Parathyroid adenoma (tissue), 2 donors: ENCODE measurements at regions not wholly inside any gene's neighbourhood (a gene's known extent, or its start where the extent isn't known, plus 50 kb on each side); places are given as distances from the start of the nearest gene placed in this dataset.

Experiments
- H2AFZ ChIP-seq: fragments of 300-600 bp; sonication (generic); one replicate; pipeline ENCODE4 v1.7.0; 2017; ENCODE audit warnings: antibody characterized with exemption, mild to moderate bottlenecking
- H3K27ac ChIP-seq: fragments of 300-600 bp; sonication (generic); one replicate; pipeline ENCODE4 v1.7.0; 2017
- H3K27me3 ChIP-seq: fragments of 300-600 bp; sonication (generic); one replicate; pipeline ENCODE4 v1.7.0; 2017; ENCODE audit warnings: low read length; ENCODE audit not compliant: control insufficient read depth, insufficient read depth
- H3K36me3 ChIP-seq: fragments of 300-600 bp; sonication (generic); one replicate; pipeline ENCODE4 v1.7.0; 2017; ENCODE audit warnings: low read length; ENCODE audit not compliant: control insufficient read depth, insufficient read depth
- H3K4me1 ChIP-seq: fragments of 300-600 bp; sonication (generic); one replicate; pipeline ENCODE4 v1.7.0; 2017; ENCODE audit warnings: control low read depth
- H3K4me2 ChIP-seq: fragments of 300-600 bp; sonication (generic); one replicate; pipeline ENCODE4 v1.7.0; 2017; ENCODE audit warnings: low read length
- H3K4me3 ChIP-seq: fragments of 300-600 bp; sonication (generic); one replicate; pipeline ENCODE4 v1.7.0; 2017; ENCODE audit warnings: low read depth, low read length
- H3K79me2 ChIP-seq: fragments of 300-600 bp; sonication (generic); one replicate; pipeline ENCODE4 v1.7.0; 2017; ENCODE audit warnings: control low read depth
- H3K9ac ChIP-seq: fragments of 300-600 bp; sonication (generic); one replicate; pipeline ENCODE4 v1.7.0; 2017; ENCODE audit warnings: mild to moderate bottlenecking
- H3K9me3 ChIP-seq: fragments of 300-600 bp; sonication (generic); one replicate; pipeline ENCODE4 v1.7.0; 2017; ENCODE audit warnings: low read length; ENCODE audit not compliant: control insufficient read depth
- CTCF ChIP-seq: fragments of 300-600 bp; sonication (generic); IDR thresholded peaks from one replicate; pipeline ENCODE4 v1.7.0; 2017; ENCODE audit warnings: antibody characterized with exemption, mild to moderate bottlenecking
- donor health status: primary hyperparathyroidism.

GRCh38 chr3:75012791-75013331 is 398.4 kb upstream of the CNTN3 start:
- TF ChIP-seq CTCF = no peak
- Histone ChIP-seq H3K27ac (no peak overlapping the region), H3K79me2 (no peaks in the 10 kb centered on the region)

GRCh38 chr3:75014008-75014407 is 399.5 kb upstream of the CNTN3 start:
- H3K27me3 ChIP-seq = no peaks in the 10 kb centered on the region
- H3K9ac ChIP-seq = no peak overlapping the region
- H2AFZ ChIP-seq = no peak overlapping the region
- H3K9me3 ChIP-seq = no peaks in the 10 kb centered on the region
- no peak for TF ChIP-seq CTCF
- no peak overlapping the region for H3K4me3 ChIP-seq
- H3K4me1 ChIP-seq = no peaks in the 10 kb centered on the region
- no peaks in the 10 kb centered on the region for H3K36me3 ChIP-seq
- H3K4me2 ChIP-seq = no peak overlapping the region
- no peak overlapping the region for H3K27ac ChIP-seq
- H3K79me2 ChIP-seq = no peaks in the 10 kb centered on the region

More at GRCh38 chr3:75012791-75013331, 398.4 kb upstream of the CNTN3 start:
- no peaks in the 10 kb centered on the region for H3K36me3 ChIP-seq
- H3K9me3 ChIP-seq = no peaks in the 10 kb centered on the region
- no peak overlapping the region for H3K4me2 ChIP-seq
- no peaks in the 10 kb centered on the region for H3K4me1 ChIP-seq
- no peaks in the 10 kb centered on the region for H3K27me3 ChIP-seq
- no peak overlapping the region for H3K9ac ChIP-seq
- H2AFZ ChIP-seq = no peak overlapping the region
- H3K4me3 ChIP-seq = no peak overlapping the region

- TF ChIP-seq CTCF = no peak
- no peaks in the 10 kb centered on the region for H3K9me3 ChIP-seq
- no peak overlapping the region for H3K4me2 ChIP-seq
- H3K4me3 ChIP-seq = no peak overlapping the region
- no peaks in the 10 kb centered on the region for H3K36me3 ChIP-seq
- no peak overlapping the region for H2AFZ ChIP-seq
- no peaks in the 10 kb centered on the region for H3K79me2 ChIP-seq
- no peak overlapping the region for H3K27ac ChIP-seq
- no peaks in the 10 kb centered on the region for H3K4me1 ChIP-seq
- no peaks in the 10 kb centered on the region for H3K27me3 ChIP-seq
- H3K9ac ChIP-seq = no peak overlapping the region
Measured at GRCh38 chr3:75015280-75015679, 400.8 kb upstream of the CNTN3 start.

- H3K9ac ChIP-seq = no peak overlapping the region
- H3K27me3 ChIP-seq = no peaks in the 10 kb centered on the region
- H3K27ac ChIP-seq = no peak overlapping the region
- H3K9me3 ChIP-seq = no peaks in the 10 kb centered on the region
- H3K4me2 ChIP-seq = no peak overlapping the region
- no peak overlapping the region for H2AFZ ChIP-seq
- H3K36me3 ChIP-seq = no peaks in the 10 kb centered on the region
- H3K4me3 ChIP-seq = no peak overlapping the region
- no peaks in the 10 kb centered on the region for H3K4me1 ChIP-seq
- no peak for TF ChIP-seq CTCF
- H3K79me2 ChIP-seq = no peaks in the 10 kb centered on the region
Measured at GRCh38 chr3:75035146-75035545, 420.7 kb upstream of the CNTN3 start.

- Histone ChIP-seq H3K27me3 (no peaks in the 10 kb centered on the region), H3K4me2 (no peak overlapping the region), H3K9me3 (no peaks in the 10 kb centered on the region), H2AFZ (no peak overlapping the region), H3K9ac (no peak overlapping the region), H3K4me1 (no peaks in the 10 kb centered on the region), H3K27ac (no peak overlapping the region), H3K36me3 (no peaks in the 10 kb centered on the region), H3K4me3 (no peak overlapping the region), H3K79me2 (no peaks in the 10 kb centered on the region)
- no peak for TF ChIP-seq CTCF
Measured at GRCh38 chr3:75042941-75043340, 428.5 kb upstream of the CNTN3 start.
